ENCODE measurements at regions not wholly inside any gene's neighbourhood (a gene's known extent, or its start where the extent isn't known, plus 50 kb on each side); places are given as distances from the start of the nearest gene placed in this dataset.

- Histone ChIP-seq H3K36me3 (no peaks in the 10 kb centered on the region), H3K9me3 (peaks cover 0 to 19% (median 8%) of the 10 kb centered on the region in 11 donors), H3K27me3 (no peaks in the 10 kb centered on the region), H3K4me3 (no peak overlapping the region), H3K4me1 (peaks cover 11 to 63% (median 55%) of the 10 kb centered on the region in 9 donors), H3K27ac (peak overlapping the region in 9 of 10 donors; percentile 1 to 95 (median 83))
- peak in 6 of 8 donors; percentile 23 to 71 (median 30) for ATAC-seq
- DNase-seq, result no peak
- TF ChIP-seq CTCF (IDR thresholded peaks at IDR 0.05), result no peak
- 51 to 68% methylated on average over 3 of the region's 3 CpGs for WGBS, 2 donors
- intact Hi-C loops (cut with DNase I), result loop anchor here in 1 of 10 donors (10.0 kb wide), 1 partner anchor 52 kb away; no protein-coding TSS in a partner anchor
These were observed 80.3 kb upstream of the HAAO start for GRCh38 chr2:42872721-42873120.

GRCh38 chr2:42871372-42871771 lies 79.0 kb upstream of the HAAO start:
- DNase-seq (no peak), ATAC-seq (no peak)
- Histone ChIP-seq H3K4me3 (no peak overlapping the region), H3K9me3 (peaks cover 0 to 19% (median 8%) of the 10 kb centered on the region in 11 donors), H3K4me1 (peaks cover 15 to 63% (median 56%) of the 10 kb centered on the region in 9 donors), H3K36me3 (no peaks in the 10 kb centered on the region), H3K27ac (peak overlapping the region in 4 of 10 donors; percentile 7 to 92 (median 64)), H3K27me3 (no peaks in the 10 kb centered on the region)
- 91 to 95% methylated on average over 4 of the region's 4 CpGs for WGBS, 2 donors
- intact Hi-C loops (cut with DNase I), result loop anchor here in 1 of 10 donors (10.0 kb wide), 1 partner anchor 53 kb away; no protein-coding TSS in a partner anchor
- no peak for TF ChIP-seq CTCF (IDR thresholded peaks at IDR 0.05)

- H3K27ac ChIP-seq, result peak overlapping the region in 1 of 10 donors; percentile 95
- 93 to 96% methylated on average over 2 of the region's 2 CpGs for WGBS, 2 donors
- intact Hi-C loops (cut with DNase I), result loop anchor here in 5 of 10 donors (5.0 to 10.0 kb wide), 4 partner anchors 38 to 66 kb away; no protein-coding TSS in a partner anchor
These were observed 76.5 kb upstream of the HAAO start for GRCh38 chr2:42868874-42869273.

GRCh38 chr2:42868096-42868495 lies 75.7 kb upstream of the HAAO start:
- no peak for TF ChIP-seq CTCF (IDR thresholded peaks at IDR 0.05)
- 95 to 96% methylated on average over 3 of the region's 3 CpGs for WGBS, 2 donors
- H3K27me3 ChIP-seq, result no peaks in the 10 kb centered on the region
- intact Hi-C loops (cut with DNase I), result loop anchor here in 5 of 10 donors (5.0 to 10.0 kb wide), 4 partner anchors 39 to 67 kb away; no protein-coding TSS in a partner anchor
- no peak overlapping the region for H3K4me3 ChIP-seq
- peaks cover 11 to 63% (median 33%) of the 10 kb centered on the region in 9 donors for H3K4me1 ChIP-seq
- peaks cover 0 to 19% (median 8%) of the 10 kb centered on the region in 11 donors for H3K9me3 ChIP-seq
- ATAC-seq (no peak), DNase-seq (no peak)
- H3K36me3 ChIP-seq, result no peaks in the 10 kb centered on the region
- H3K27ac ChIP-seq, result peak overlapping the region in 5 of 10 donors; percentile 66 to 95 (median 85)

More at GRCh38 chr2:42868874-42869273, 76.5 kb upstream of the HAAO start:
- Histone ChIP-seq H3K4me1 (peaks cover 11 to 63% (median 40%) of the 10 kb centered on the region in 9 donors), H3K36me3 (no peaks in the 10 kb centered on the region), H3K9me3 (peaks cover 0 to 19% (median 8%) of the 10 kb centered on the region in 11 donors), H3K4me3 (no peak overlapping the region), H3K27me3 (no peaks in the 10 kb centered on the region)
- TF ChIP-seq CTCF (IDR thresholded peaks at IDR 0.05), result no peak
- ATAC-seq, result no peak
- no peak for DNase-seq

Measured in heart right ventricle (tissue), 16 donors.